NCI-H2227 (cell line): ENCODE measurements at regions not wholly inside any gene's neighbourhood (a gene's known extent, or its start where the extent isn't known, plus 50 kb on each side); places are given as distances from the start of the nearest gene placed in this dataset.

Experiments used
- DNase-seq: peaks from one replicate; lab custom pipeline; 2025; ENCODE audit not compliant: unreplicated experiment; lab: John Stamatoyannopoulos, UW

GRCh38 chr15:62599791-62600777 lies 435.0 kb upstream of the C2CD4B start:
- DNase-seq, result no peak

GRCh38 chr15:62601777-62602545 lies 436.9 kb upstream of the C2CD4B start:
- DNase-seq, result no peak

DNA sequence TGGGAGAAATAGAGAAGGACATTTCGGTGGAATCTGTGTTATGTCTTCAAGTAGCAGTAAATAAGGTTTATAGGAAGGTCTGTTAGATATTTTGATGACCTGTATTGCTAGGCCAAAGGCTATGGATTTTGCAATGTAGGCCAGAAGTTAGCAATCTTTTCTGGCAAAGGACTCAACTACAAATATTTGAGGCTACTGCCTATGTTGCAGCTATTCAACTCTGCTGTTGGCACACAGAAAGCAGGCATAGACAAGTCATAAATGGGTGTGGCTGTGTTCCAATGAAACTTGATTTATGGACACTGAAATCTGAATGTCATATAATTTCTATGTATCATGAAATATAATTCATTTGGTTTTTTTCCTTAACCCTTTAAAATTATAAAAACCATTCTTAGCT lies 438.7 kb upstream of the C2CD4B start:
- DNase-seq, result no peak

- no peak for DNase-seq
Measured at GRCh38 chr15:62605282-62605681, 437.3 kb upstream of the TPM1 start.

- no peak for DNase-seq
Measured at GRCh38 chr15:62606376-62607113, 436.0 kb upstream of the TPM1 start.

- DNase-seq, result no peak
Measured at GRCh38 chr15:62607114-62607462, 435.5 kb upstream of the TPM1 start.

GRCh38 chr15:62607643-62608042 lies 434.9 kb upstream of the TPM1 start:
- no peak for DNase-seq

DNA sequence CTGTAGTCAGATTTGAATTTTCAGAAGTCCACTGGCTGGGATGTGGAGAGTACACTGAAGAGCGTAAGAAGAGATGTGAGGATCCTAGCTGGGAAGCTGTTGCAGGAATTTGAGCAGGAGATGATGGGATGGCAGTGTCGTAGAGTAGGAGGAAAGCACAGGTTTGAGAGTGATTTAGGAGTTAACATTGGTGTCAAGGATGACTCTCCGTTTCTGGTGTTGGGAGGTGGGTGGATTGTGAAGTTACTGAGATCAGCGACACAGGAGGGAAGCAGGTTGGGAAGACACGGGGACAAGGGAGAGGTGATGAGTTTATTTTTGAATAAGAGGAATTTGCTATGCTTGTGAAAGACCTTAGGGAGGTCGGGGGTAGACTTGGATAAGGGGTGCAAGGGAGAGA lies 434.2 kb upstream of the TPM1 start:
- DNase-seq, result no peak

- no peak for DNase-seq
Measured at GRCh38 chr15:62610265-62610869, 432.2 kb upstream of the TPM1 start.

GRCh38 chr15:62611002-62611401 lies 431.5 kb upstream of the TPM1 start:
- no peak for DNase-seq

DNA sequence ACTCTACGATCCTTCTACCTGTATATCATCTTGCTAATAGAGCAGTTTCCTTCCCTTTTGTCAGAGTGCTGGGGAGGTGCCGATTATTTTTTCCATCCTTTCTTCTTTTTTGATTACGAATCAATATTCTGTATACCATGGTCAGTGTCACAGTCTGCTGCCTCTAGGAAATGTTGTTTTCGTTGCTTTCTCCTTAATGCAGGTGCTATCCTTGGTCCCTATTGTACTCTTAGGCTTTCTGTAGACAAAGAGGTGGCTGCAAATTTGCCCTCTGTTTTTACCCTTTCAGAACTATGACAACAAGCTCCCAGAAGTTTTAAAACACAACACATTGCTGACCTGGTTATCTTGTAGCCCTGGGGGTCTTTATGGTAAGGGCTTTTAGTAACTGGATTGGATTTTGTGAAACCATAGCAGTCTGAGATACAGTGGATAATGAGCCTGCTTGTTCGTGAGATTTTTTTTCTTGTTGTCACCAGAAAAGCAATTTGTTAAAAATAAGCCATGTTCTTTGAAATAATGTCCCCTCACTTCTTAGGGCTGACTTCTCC lies 430.3 kb upstream of the TPM1 start:
- DNase-seq, result no peak

DNA sequence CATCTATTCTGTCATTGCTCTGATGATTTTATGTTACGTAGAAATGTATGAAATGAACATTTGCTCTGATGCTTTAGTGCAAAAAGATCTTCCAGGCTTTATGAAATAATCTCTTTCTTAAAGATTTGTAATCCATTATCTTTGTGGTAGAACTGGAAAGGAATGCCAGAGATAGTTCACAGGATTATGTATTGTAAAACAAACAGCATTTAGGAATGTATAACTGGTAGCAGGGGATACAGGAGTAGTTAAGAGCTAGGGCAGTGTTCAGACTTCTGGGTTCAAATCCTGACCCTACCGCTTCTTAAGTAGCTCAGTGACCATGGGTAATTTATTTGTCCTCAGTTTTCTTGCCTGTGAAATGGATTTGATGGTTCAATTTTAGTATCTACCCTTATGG lies 429.8 kb upstream of the TPM1 start:
- DNase-seq, result no peak

GRCh38 chr15:62616746-62617145 lies 425.8 kb upstream of the TPM1 start:
- DNase-seq, result no peak

- no peak for DNase-seq
Measured at GRCh38 chr15:62617741-62618140, 424.8 kb upstream of the TPM1 start.

GRCh38 chr15:62618432-62618831 lies 424.1 kb upstream of the TPM1 start:
- DNase-seq, result no peak

- no peak for DNase-seq
Measured at GRCh38 chr15:62618846-62619504, 423.6 kb upstream of the TPM1 start.

DNA sequence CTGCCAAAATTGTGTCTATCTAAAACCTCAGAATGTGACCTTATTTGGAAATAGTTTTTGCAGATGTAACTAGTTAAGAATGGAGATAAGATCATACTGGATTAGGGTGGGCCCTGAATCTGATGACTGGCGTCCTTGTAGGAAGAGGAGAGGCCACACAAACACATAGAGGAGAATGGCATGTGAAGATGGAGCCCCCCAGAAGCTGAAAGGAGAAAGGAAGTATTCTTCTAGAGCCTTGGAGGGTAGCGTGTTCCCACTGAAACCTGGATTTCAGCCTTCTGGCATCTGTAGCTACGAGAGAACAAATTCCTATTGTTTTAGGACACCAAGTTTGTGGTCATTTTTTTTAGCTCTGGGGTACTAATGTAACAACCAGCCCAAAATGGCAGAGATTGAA lies 423.0 kb upstream of the TPM1 start:
- DNase-seq, result no peak

GRCh38 chr15:62622775-62623174 lies 419.8 kb upstream of the TPM1 start:
- no peak for DNase-seq

DNA sequence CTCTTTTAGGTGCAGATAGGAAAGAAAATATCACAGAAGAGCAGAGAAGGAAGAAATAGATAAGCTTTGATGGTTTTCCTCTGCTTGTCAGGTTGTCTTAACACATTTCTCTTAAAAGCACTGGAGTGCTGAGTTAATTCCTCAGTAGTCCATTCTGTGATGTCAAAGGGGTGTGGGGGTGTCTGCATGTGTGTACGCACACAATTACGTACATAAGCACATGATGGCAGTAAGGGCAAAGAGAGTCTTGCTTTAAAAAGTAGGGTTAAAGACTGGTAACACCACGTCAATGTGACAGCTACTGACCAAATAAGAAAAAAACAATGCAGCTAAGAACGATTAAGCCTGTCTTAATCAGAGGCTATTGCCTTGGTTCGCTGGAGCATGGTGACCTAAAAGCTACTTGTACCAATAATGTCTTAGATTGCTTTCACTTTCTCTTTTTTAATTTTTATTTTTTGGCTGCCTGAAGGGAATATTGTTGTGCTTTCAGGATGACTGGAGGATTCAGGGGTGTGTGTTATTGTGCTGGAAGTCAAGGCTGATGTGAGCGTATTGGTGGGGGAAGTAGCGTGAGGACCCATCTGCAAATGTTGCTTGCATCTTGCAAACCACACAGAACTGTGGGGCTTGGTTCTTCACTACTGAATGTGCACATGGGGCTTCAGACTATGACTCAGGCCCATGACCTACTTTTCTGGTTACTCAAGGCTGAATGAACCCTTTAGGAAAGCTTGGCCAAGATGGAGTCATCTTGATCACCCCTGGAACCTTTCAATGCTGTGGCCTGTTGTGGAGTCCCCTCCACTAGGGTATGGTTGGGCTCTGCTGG lies 417.8 kb upstream of the TPM1 start:
- DNase-seq, result no peak
